ENCODE measurements at regions not wholly inside any gene's neighbourhood (a gene's known extent, or its start where the extent isn't known, plus 50 kb on each side); places are given as distances from the start of the nearest gene placed in this dataset.

GRCh38 chr17:77668518-77668917 is 290.0 kb upstream of the TNRC6C start:
- DNase-seq, result no peak

- DNase-seq, result no peak
These were observed 288.3 kb upstream of the TNRC6C start for GRCh38 chr17:77670173-77670572.

GRCh38 chr17:77674358-77674757 is 284.1 kb upstream of the TNRC6C start:
- DNase-seq, result no peak

- DNase-seq, result no peak
These were observed 283.1 kb upstream of the TNRC6C start for GRCh38 chr17:77675411-77675810.

- no peak for DNase-seq
These were observed 282.7 kb upstream of the TNRC6C start for GRCh38 chr17:77675816-77676215.

- DNase-seq, result no peak
These were observed 282.3 kb upstream of the TNRC6C start for GRCh38 chr17:77676237-77676661.

GRCh38 chr17:77677211-77677610 is 281.3 kb upstream of the TNRC6C start:
- DNase-seq, result peak; percentile 73

GRCh38 chr17:77677630-77678029 is 280.9 kb upstream of the TNRC6C start:
- no peak for DNase-seq

GRCh38 chr17:77679589-77679988 is 278.9 kb upstream of the TNRC6C start:
- DNase-seq, result no peak

GRCh38 chr17:77681861-77682260 is 276.6 kb upstream of the TNRC6C start:
- peak; percentile 87 for DNase-seq

- DNase-seq, result no peak
These were observed 273.4 kb upstream of the TNRC6C start for GRCh38 chr17:77684803-77685798.

GRCh38 chr17:77685881-77686486 is 272.5 kb upstream of the TNRC6C start:
- DNase-seq, result no peak

- DNase-seq, result no peak
These were observed 271.6 kb upstream of the TNRC6C start for GRCh38 chr17:77686903-77687302.

- DNase-seq, result no peak
These were observed 271.1 kb upstream of the TNRC6C start for GRCh38 chr17:77687417-77687816.

GRCh38 chr17:77687921-77688320 is 270.6 kb upstream of the TNRC6C start:
- DNase-seq, result no peak

GRCh38 chr17:77688369-77688768 is 270.1 kb upstream of the TNRC6C start:
- no peak for DNase-seq

- DNase-seq, result peak; percentile 83
These were observed 268.0 kb upstream of the TNRC6C start for GRCh38 chr17:77690271-77691161.

- no peak for DNase-seq
These were observed 267.1 kb upstream of the TNRC6C start for GRCh38 chr17:77691216-77692085.

GRCh38 chr17:77692571-77693161 is 265.8 kb upstream of the TNRC6C start:
- DNase-seq, result no peak

GRCh38 chr17:77693301-77693700 is 265.2 kb upstream of the TNRC6C start:
- DNase-seq, result no peak

- DNase-seq, result no peak
These were observed 264.7 kb upstream of the TNRC6C start for GRCh38 chr17:77693776-77694175.
